Right lobe of liver (tissue), 6 donors: ENCODE measurements at regions not wholly inside any gene's neighbourhood (a gene's known extent, or its start where the extent isn't known, plus 50 kb on each side); places are given as distances from the start of the nearest gene placed in this dataset.

ENCODE experiments used
- ATAC-seq, 4 donors: fragments of 200-7000 bp; cut with Tn5 transposase; one replicate each; pipeline ENCODE4 v1.9.1; 2020; ENCODE audit warnings: mild to moderate bottlenecking in 4 of 4, moderate library complexity in 4 of 4
- DNase-seq, 3 donors: peaks; one replicate each; pipeline ENCODE4 v3.0.0-alpha.2; 2020
- H3K27ac ChIP-seq, 3 donors: fragments of 200-600 bp; one replicate each; pipeline ENCODE4 v1.8.0; 2022
- H3K27me3 ChIP-seq, 2 donors: fragments of 200-600 bp; one replicate each; pipeline ENCODE4 v1.8.0; 2022
- H3K36me3 ChIP-seq, 4 donors: fragments of 200-600 bp; sonication (generic) in 1 of 4; one replicate each; pipeline versions ENCODE4 v1.5.1 to v1.8.0; 2017 to 2022; ENCODE audit warnings: control low read depth in 1 of 4
- H3K4me1 ChIP-seq, 4 donors: fragments of 200-600 bp; sonication (generic) in 1 of 4; one replicate each; pipeline versions ENCODE4 v1.5.1 to v1.8.0; 2017 to 2022; ENCODE audit warnings: control low read depth in 1 of 4
- H3K4me3 ChIP-seq, 3 donors: fragments of 200-600 bp; one replicate each; pipeline ENCODE4 v1.8.0; 2022
- H3K9me3 ChIP-seq, 4 donors: fragments of 200-600 bp; sonication (generic) in 1 of 4; one replicate each; pipeline versions ENCODE4 v1.5.1 to v1.8.0; 2017 to 2022; ENCODE audit warnings: control low read depth in 1 of 4
- CTCF ChIP-seq, 4 donors: fragments of 200-600 bp in 3 of 4; fragments of 450-650 bp in 1 of 4; IDR thresholded peaks; one replicate each; pipeline versions ENCODE4 v1.5.1 to v1.8.0; 2016 to 2022; ENCODE audit warnings: antibody characterized with exemption in 4 of 4, mild to moderate bottlenecking in 2 of 4
- POLR2A ChIP-seq: fragments of 450-650 bp; IDR thresholded peaks from one replicate; pipeline ENCODE4 v1.6.1; 2017; ENCODE audit warnings: antibody characterized with exemption, mild to moderate bottlenecking
- WGBS: methylation state at CpG from one replicate; pipeline ENCODE4 v1.1.6; 2018; ENCODE audit warnings: low coverage, low lambda C conversion rate; ENCODE audit not compliant: insufficient coverage; ENCODE audit errors: missing lambda C conversion rate; 5-methylcytosine and 5-hydroxymethylcytosine counted together
- intact Hi-C, 2 donors: fragments of 100-400 bp; cut with DNase I; formaldehyde crosslinking; loops; one replicate each; pipeline versions ENCODE4 v1.11.2 to v1.14.1; 2022
- donor health status: DM: no; HTN: yes; CAD: no.
- donor health status: DM: no; HTN: no; CAD: no.
- donor health status: DM: no; HTN: no; CAD: no.
- donor health status: DM: no; HTN: yes; CAD: no.
- donor health status: DM: no; HTN: yes; CAD: no.

DNA sequence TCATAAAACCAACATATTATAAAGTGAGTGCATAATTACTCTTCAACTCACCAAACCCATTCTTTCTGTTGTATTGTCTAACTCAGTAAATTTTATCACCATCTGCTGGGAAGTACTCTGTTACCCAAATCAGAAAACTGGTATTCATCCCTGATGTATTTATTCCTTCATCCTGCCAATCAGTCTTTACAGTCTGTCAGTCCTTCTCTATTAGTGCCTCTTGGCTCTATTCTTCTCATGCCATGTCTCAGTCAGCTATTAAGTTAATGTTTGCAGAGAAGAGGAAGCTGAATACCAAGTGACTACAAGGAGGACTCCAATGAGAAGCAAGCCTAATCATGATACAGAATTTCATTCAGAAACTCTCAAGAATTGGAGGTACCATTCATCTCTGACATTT lies 631.2 kb downstream of the CPS1 start:
- no peak for TF ChIP-seq CTCF (IDR thresholded peaks at IDR 0.05)
- TF ChIP-seq POLR2A, result no peak
- no peak overlapping the region for H3K4me3 ChIP-seq
- no peaks in the 10 kb centered on the region for H3K27me3 ChIP-seq
- DNase-seq (no peak), ATAC-seq (no peak)
- H3K36me3 ChIP-seq, result no peaks in the 10 kb centered on the region
- intact Hi-C loops, result no loop called here
- H3K9me3 ChIP-seq, result no peaks in the 10 kb centered on the region
- no peak overlapping the region for H3K27ac ChIP-seq
- no peaks in the 10 kb centered on the region for H3K4me1 ChIP-seq

DNA sequence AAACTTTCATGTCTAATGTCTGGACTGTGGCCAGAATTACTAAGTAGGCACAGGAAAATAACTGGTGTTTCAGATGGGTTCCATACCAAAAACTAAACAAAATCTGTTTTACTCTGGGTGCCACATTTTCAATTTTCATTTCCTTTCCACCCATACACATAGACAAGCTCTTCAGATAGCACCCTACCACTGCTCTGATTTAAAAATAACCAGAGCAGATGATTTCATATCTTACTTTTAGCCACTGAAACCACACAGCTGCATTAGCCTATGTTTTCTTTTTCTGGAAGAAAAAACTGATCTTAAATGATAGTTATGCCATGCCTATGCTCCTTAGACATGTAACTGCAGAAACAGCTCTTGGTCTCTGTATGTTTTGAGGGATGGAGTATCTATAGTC lies 647.6 kb downstream of the CPS1 start:
- H3K4me1 ChIP-seq, result no peaks in the 10 kb centered on the region
- DNase-seq, result no peak
- intact Hi-C loops, result no loop called here
- TF ChIP-seq POLR2A (no peak), CTCF (IDR thresholded peaks at IDR 0.05) (no peak)
- no peaks in the 10 kb centered on the region for H3K36me3 ChIP-seq
- no peak overlapping the region for H3K4me3 ChIP-seq
- ATAC-seq, result no peak
- H3K27me3 ChIP-seq, result no peaks in the 10 kb centered on the region
- no peaks in the 10 kb centered on the region for H3K9me3 ChIP-seq
- H3K27ac ChIP-seq, result no peak overlapping the region

GRCh38 chr2:211204456-211204855 lies 648.1 kb downstream of the CPS1 start:
- H3K36me3 ChIP-seq, result no peaks in the 10 kb centered on the region
- no peak for TF ChIP-seq POLR2A
- TF ChIP-seq CTCF (IDR thresholded peaks at IDR 0.05), result no peak
- intact Hi-C loops, result no loop called here
- no peak overlapping the region for H3K27ac ChIP-seq
- no peak for ATAC-seq
- H3K9me3 ChIP-seq, result no peaks in the 10 kb centered on the region
- no peak overlapping the region for H3K4me3 ChIP-seq
- 29% methylated on average over 2 of the region's 2 CpGs for WGBS
- no peaks in the 10 kb centered on the region for H3K4me1 ChIP-seq
- DNase-seq, result no peak
- H3K27me3 ChIP-seq, result no peaks in the 10 kb centered on the region

GRCh38 chr2:211204902-211205301 lies 648.5 kb downstream of the CPS1 start:
- Histone ChIP-seq H3K27ac (no peak overlapping the region), H3K9me3 (no peaks in the 10 kb centered on the region), H3K36me3 (no peaks in the 10 kb centered on the region), H3K4me1 (no peaks in the 10 kb centered on the region), H3K27me3 (no peaks in the 10 kb centered on the region), H3K4me3 (no peak overlapping the region)
- WGBS, result 67% methylated on average over 6 of the region's 6 CpGs
- no peak for DNase-seq
- TF ChIP-seq CTCF (IDR thresholded peaks at IDR 0.05) (no peak), POLR2A (no peak)
- no peak for ATAC-seq
- intact Hi-C loops, result no loop called here

DNA sequence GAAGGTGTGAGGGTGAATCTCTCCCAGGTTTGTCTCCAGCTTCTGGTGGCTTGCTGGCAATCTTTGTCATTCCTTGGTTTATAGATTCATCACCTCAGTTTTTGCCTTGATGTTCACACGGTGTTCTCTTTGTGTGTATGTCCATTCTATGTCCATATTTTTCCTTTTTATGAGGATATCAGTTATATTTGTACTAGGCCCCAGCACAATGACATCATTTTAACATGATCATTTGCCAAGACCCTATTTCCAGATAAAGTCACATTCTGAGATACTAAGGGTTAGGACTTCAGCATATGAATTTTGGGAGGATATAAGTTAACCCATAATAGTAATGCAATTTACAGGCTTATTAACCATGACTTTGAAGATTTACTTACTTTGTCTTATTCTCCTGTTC lies 649.0 kb downstream of the CPS1 start:
- Histone ChIP-seq H3K4me1 (no peaks in the 10 kb centered on the region), H3K9me3 (no peaks in the 10 kb centered on the region), H3K27me3 (no peaks in the 10 kb centered on the region), H3K36me3 (no peaks in the 10 kb centered on the region), H3K27ac (no peak overlapping the region), H3K4me3 (no peak overlapping the region)
- TF ChIP-seq POLR2A (no peak), CTCF (IDR thresholded peaks at IDR 0.05) (no peak)
- WGBS, result 36% methylated on average over 1 of the region's 1 CpG
- DNase-seq (no peak), ATAC-seq (no peak)
- intact Hi-C loops, result no loop called here
